ENCODE measurements at regions not wholly inside any gene's neighbourhood (a gene's known extent, or its start where the extent isn't known, plus 50 kb on each side); places are given as distances from the start of the nearest gene placed in this dataset.
A peak's percentile ranks its signal among the peaks of the same experiment; 100 is the strongest.

DNA sequence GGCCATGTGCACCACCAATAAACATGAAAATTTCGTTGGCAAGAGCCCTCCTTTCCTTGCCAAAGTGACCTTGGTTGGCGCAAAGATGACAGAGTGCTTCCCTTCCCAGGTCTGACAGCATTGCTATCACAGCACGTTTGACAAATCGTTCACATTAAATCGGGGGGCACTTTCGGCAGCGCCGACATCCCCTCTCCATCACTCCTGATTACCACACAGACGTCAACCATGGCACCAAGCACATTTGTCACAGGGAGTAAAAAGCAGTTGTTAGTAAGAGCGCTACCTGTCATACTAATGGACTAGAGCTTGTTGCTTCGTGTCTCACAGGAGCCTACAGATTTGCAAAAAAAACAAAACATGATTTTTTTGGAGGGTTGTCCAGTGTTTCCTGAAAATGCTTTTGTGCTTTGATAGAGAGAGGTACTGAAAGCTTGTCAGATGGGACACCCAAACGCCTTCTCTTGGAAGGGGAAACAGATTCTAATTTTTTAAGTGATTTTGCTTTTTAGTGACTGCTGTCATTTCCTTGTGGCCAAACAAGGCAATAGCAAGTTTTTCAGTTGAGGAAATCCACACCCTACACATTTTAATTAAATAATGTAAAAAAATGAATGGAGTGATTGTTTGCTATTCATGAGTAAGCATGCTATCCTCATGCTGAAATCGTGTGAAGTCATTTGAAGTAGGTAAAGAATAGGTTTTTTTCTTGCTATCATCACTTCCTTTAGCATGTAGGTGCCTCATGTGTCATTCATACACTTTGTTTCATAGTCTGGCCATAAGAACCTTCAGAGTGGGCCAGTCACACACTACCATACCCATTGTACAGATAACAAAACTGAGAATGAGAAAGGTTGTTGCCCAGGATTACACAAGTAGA, 682.8 kb upstream of the WWC1 start:
- DNase-seq (ENCODE audit: low read depth), result no peak

DNA sequence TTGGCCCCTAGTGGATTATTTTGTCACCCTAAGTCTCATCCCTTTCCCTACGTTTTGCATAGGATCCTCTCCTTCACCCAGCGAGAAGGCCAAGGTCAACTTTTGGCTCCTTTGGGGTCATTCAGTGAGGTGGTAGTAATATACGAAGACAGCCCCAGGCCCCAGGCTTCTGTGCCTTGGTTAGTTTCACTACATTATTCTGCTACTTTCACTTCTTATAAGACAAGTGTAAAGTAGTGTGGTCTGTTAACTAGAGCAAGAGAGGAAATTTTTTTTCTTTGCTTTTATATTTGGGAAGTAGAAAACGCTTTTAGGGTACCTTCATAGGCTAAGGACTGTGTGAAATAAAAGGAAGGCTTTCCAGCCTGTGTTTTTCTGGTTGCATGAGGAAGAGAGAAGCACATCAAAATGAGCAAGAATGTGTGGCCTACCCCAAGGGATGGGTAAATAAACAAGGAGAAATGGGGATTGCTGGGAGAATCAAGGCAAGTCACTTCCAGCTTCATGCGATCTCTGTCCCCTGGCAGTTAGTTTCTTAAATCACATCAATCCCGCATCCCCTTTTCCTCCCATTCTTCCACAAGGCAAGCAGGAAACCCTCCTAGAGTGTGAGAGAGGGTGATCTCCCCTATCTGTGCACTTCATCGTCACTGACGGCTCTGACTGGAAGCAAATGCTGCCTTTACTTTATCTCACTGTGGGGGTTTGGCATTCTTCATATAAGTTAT, 677.0 kb upstream of the WWC1 start:
- DNase-seq (ENCODE audit: low read depth), result no peak

DNA sequence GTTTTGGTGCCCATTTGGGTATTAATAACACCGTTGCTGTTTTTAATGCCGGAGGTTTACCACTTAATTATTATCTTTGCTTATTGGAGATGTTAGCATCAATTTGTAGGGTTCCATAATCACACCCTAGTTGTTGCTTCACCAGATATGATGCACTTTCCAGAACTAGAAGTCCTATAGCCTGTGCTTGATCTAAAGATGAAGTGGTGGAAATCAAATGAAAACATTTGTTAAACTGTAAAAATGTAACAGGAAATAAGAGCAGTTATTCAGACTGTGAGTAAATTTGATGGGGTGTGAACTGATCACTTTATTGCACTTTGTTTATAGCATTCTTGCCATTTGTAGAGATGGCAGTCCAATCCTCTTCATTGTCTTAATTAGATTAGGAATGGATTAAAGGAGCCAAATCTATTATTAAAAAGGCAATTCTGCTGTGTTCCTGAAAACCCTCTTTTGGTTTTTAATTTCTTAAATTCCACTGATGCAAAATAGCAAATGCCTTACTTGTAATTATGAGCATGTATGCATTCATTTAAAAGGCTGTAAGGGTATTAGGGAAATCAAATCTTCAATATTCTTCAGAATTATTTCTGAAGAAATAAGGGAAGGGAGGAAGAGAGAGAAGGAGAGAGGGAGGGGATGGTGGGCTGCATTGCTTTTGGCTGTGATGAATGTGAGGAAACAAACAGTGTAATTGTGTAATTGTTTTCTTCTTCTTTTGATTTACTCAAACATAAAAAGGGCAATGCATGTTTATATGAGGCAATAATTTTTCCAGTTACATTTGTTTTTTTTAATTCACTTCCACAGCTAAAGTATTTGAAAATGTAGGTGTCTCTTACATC, 675.2 kb upstream of the WWC1 start:
- no peak for DNase-seq (ENCODE audit: low read depth)

DNA sequence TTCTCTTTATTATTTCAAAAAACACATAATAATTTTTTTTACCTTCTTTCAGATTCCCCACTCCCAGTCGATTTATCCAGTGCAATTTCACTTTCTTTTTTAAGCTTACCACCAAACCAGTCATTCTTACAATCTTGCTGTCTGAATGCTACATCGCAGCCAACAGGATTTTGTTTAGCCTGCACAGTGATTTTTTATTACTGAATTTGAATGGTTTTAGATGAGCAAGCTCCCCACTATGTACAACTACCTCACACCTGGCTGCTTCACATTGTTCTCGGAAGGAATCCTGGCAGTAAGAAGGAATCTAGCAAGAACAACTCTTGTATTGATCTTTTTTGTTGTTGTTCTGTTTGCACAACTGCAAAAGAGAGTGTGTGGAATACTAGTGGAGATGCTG, 668.1 kb upstream of the WWC1 start:
- no peak for DNase-seq (ENCODE audit: low read depth)

DNA sequence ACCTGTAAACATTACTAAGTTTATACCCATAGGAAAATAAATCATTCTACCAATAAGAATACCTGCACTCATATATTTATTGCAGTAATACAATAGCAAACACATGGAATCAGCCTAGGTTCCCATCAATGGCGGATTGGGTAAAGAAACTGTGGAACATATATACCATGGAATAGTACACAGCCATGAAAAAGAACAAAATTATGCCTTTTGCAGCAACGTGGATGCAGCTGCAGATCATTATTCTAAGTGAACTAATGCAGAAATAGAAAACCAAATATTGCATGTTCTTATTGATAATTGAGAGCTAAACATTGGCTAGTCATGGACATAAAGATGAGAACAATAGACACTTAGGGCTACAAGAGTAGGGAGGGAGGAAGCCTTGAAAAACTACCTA, 667.4 kb upstream of the WWC1 start:
- DNase-seq (ENCODE audit: low read depth), result no peak

DNA sequence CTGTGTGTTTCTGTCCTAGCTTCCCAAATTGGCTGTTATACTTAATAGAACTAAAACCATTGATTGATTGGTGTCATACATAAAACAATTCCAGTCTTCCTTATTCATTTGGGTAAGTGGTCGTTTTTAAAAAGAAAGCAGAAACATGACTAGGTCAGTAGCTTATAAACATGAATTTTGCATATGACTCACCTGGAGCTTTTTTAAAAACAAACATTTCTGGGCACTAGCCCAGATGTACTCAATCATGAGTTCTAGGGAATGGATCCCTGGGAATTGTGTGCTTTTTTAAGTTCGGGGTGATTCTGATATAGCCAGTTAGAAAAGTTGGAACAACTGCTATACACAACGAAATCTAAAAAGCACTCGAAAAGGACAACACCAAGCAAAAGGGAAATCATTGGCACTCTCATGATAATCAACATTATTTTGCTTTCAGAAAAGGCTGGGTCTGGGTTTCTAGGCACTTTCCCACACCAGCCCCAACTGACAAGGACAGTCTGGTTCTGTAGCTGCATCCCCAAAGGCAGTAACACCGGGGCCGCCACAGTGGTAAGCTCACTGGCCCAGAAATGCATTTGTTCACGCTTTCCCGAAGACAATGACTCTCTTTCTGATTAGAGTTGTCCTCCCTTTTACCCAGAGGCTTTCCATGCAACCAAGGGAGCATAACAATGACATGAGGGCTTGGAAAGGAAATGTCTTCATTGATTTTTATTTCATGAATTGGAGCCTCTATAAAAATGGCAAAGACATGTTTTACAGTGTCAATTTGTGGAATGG, 664.9 kb upstream of the WWC1 start:
- DNase-seq (ENCODE audit: low read depth), result peak; percentile 50

DNA sequence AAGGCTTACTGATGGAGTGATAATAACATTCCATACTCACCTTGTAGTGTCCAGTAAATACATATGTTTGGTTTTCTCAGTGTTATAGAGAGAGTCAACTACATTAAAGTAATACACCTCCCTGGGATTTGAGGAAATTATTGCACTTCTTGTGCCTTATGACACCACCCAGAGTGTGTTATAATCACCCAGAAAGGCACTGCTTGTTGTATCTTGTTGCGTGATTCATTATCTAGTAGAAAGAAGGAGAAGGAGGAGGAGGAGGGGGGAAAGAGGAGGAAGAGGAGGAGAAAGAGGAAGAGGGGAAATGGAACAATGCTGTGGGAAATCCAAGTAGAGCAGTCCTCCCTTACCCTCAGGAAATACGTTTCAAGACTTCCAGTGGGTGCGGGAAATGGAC, 661.8 kb upstream of the WWC1 start:
- DNase-seq (ENCODE audit: low read depth), result no peak

DNA sequence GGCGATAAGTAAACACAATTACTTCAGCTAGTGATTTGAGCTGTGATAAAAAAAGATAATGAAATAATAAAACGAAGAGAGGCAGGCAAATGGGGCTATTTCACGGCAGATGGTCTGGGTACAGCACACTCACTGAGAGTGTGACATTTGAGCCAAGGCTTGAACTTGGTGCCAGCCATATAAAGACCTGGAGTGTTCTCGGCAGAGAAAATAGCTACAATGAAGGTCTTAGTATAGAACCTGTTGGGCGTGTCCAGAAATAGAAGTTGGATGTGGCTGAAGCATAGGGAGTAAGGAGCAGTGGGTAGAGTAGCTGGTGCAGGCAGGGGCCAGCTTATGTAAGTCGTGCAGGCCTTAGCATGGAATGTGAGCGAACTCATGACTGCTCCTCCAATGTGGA, 660.3 kb upstream of the WWC1 start:
- no peak for DNase-seq (ENCODE audit: low read depth)

DNA sequence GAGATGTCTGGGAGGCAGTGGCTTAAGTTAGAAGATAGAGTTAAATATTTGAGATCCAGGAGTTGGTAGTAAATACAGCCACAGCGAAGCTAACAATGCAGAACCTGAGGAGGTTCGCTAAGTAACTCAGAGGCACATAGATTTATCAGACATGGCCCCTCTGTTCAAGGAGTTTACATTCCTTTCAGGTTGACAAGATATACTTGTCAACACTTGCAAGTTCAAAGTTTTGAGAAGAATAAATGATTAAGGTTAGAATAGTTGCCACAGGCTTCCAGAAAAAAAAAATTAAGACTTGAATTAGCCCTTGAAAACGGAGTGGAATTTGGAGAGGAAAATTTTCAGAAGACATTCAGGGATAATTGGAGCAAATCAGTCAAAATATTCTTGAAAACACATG, 658.3 kb upstream of the WWC1 start:
- DNase-seq (ENCODE audit: low read depth), result no peak

DNA sequence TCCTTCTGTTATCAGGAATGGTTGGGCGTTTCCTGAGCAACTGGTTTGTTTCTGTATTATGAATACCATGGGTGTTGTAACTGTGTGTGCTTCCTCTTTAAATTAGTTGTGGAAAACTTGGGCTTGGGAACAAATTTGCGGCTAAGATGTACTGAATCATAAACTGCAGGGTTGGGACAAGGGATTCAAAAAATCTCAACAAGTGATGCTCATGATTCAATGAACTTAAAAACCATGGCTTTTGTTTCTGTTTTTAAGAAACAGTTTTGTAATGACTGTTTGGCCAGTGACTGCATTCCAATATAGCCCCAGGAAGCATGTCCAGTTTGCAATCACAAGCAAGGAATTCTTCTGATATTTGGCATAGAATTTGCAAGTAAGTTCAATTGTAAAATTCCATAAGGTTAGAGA, 657.5 kb upstream of the WWC1 start:
- DNase-seq (ENCODE audit: low read depth), result peak; percentile 88

DNA sequence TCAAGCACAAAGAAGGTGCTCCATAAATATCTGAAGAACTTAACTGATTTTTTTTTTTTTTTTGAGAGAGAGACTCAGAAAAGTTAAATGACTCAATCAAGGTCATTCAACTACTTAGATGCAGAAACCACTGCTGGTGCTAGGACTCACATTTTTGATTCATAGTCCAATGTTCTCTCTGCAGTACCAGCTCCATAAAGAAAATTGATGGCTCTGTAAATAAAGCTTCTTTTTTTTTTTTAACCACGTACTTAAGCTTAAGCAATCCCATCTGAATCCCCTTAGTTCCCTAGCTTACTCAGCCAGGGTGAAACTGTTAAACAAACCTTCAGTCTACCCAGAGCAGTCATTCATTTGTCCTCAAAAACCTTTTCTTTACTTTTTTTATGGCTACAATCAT, 657.0 kb upstream of the WWC1 start:
- peak; percentile 63 for DNase-seq (ENCODE audit: low read depth)

DNA sequence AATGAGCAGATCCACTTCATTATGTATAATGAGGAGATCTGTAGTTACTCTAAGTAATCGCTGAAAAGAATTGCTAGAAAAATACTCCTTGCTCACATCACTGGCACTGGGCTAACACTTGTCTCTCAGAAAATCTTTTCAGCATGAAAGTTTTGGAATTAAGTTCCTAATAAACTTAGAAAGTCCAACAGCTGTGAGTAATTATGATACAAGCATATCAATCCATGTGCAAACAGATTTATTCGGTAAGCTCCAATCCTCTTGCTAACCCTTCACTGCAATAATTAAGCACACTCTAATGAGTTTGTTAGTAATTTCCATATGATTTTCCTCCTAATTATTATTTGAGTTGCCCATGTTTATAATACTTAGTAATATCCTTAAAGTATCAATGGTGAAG, 652.6 kb upstream of the WWC1 start:
- no peak for DNase-seq (ENCODE audit: low read depth)

DNA sequence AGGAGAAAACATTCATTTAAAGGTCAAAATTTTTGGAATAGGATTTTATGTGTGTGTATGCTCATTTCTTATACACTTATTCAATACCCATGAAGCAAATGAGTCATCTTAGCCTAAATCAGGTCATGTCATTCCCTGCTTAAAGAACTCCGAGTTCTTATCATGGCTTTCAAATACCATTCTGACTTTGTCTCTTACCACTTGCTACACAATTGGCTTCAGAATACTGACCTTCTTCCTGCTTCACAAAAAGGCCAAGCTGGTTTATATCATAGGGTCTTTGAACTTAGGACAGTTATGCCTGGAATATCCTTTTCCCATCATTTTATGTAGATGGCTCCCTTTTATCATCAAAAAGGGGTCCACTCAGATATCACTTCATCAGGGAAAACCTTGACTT, 652.2 kb upstream of the WWC1 start:
- peak; percentile 44 for DNase-seq (ENCODE audit: low read depth)

DNA sequence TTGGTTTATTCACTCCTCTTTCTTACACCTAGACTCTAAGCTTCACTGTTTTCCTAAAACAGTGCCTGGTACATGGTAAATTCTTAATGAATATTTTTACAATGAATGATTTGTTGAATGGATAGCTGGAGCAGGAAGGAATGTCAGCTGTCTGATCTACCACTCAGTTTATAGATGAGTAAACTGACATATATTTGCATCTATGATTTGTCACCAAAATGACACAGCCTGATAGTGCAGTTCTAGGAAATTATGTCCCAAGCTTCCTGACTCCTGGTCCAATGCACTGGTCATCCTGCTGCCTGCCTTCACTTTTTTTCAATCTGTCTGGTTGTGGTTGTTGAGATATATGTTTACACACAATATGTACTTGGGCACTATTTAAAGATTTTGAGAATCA, 651.7 kb upstream of the WWC1 start:
- DNase-seq (ENCODE audit: low read depth), result peak; percentile 63

DNA sequence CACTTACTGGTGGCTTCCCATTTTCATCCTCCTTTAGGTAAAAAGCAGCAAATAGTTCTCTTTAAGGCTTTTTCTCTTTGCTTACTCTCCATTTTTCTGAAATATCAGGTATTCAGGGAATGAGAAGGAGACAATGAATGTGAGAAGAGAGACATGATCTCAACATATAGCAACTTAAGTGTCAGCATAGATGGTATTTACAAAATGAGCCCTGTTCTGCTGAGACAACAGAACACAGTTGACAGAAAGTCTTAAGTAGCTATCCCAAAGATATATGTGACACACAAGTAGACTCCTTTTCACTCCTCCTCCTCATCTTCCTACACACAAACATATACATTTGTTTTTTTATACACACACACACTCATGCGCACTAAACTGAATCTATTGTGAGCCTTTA, 649.3 kb upstream of the WWC1 start:
- no peak for DNase-seq (ENCODE audit: low read depth)

DNA sequence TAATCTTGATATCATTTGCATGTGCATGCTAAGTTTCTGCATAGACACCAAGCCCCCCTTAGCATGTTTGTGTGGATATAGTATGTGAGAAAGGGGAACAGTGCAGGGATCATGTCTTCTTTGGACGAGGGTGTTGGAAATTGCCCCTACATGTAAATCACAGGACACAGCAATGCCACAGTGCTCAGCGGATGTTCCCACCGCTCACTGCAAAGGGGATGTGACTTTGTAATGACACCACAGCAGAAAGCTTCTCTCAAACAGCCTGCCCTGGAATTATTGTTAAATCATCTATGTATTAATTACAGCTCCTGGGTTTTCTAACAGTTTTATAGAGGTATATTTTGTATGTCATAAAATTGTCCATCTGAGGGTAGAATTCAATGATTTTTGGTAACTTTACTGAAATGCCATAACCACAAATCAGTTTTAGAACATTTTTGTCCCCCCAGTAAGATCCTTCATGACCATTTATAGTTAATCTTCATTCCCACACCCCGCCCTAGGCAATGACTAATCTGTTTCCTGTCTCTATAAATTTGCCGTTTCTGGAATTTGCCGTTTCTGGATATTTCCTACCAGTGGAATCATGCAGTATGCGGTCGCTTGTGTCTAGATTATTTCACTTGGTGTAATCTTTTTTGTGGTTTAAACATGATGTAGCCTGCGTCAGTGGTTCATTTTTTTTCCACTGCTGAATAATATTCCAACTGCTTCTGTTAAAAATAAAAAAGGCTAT, 648.5 kb upstream of the WWC1 start:
- DNase-seq (ENCODE audit: low read depth), result peak; percentile 94

DNA sequence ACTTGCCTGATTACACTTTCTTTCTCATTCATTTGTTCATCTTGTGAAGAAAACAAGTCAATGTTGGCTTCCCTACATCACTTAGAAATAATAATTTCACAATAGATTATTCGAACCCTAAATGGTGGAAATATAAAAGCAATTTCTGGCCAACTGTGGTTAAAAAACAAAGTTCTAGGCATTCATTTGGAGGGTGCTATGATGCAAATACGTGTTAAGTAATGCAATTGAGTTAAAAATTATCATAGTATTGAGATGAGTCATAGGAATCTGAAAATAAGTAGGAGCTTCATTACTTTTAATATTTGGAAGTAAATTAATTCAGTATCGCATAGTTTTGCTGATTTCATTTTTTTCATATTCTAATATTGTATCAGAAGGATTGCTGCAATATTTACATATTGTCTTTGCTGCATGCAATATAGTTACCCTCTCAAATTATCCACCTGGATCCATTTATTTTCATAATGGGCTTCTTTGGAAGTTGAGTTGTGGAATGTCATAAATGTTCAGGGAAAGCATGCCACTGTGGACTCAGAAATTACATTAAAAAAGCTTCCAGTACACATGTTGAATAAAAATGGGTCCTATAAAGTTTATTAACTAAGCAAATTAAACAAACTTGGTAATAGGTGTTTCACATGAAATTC, 647.7 kb upstream of the WWC1 start:
- no peak for DNase-seq (ENCODE audit: low read depth)

DNA sequence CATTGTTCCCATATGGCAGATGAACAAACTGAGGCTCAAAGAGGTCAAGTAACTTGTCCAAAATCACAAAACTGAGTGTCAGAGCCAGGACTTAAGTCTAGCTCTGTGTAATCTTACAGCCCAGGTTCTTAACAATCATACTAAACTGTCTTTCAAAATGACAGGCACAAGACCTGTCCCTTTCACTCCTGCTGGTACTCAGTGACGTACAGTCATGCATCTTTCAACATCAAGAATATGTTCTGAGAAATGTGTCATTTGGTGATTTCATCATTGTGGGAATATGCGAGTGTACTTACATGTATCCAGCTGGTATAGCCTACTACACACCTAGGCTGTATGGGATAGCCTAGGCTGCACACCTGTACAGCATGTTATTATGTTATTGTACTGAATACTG, 646.8 kb upstream of the WWC1 start:
- DNase-seq (ENCODE audit: low read depth), result peak; percentile 35

DNA sequence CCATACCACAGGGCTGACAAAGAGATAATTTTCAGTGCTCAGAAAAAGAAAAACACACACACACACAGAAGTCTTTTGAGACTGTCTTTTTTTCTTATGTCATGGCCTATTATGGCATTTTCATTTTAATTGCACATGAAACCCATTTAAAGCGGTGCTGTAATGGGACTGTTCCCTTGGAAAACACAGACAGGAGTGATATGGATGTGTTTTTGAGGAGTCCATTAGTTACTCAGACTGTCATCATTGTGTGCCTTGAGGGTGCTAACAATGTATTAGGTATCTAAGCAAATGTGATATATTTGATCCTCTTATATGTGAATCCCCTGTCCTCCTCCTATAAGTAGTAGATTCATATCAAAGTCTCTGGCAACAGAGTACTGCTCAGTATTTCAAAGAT, 642.0 kb upstream of the WWC1 start:
- DNase-seq (ENCODE audit: low read depth), result no peak

DNA sequence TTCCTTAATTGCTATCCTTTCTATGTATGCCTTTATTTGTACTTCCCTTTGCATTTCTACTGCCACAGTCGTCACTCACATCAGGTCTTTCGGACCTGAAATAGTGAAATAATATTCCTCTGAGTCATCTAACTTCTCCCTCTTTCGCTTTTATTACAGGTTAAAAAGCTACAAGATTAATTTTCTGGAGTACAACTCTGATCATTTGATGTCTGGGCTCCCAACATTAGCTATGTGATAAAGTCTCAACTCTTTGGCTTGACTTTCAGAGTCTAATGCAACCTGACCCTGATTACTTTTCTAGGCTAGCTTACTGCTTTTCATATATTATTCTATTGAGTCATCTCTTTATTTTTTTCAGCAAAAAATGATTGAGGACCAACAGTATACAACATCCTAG, 638.8 kb upstream of the WWC1 start:
- no peak for DNase-seq (ENCODE audit: low read depth)

Measured in LHCN-M2 (cell line).